ENCODE measurements at regions not wholly inside any gene's neighbourhood (a gene's known extent, or its start where the extent isn't known, plus 50 kb on each side); places are given as distances from the start of the nearest gene placed in this dataset.

DNA sequence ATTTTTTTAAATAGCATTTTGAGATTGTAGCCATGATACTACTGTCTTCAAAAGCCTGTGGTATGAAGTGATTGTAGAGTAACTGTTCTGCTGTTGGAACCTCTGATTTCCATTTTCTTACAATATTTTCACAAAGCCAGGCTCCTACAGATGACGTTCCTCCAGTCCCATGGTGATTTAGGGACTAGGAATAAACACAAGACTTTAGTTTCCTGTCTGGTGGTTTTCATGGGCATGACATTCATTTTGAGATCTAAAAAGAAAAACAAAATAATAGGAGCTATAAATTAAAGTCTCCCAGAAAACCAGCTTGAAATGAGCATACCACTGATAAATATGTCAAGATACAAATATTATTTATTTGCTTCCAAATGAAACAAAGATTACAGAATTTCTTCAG, 1223.5 kb upstream of the CELF4 start:
- no peaks in the 10 kb centered on the region for H3K27me3 ChIP-seq (replicated peaks in 1 of 2; ENCODE audit: control insufficient read depth in 2 of 2, insufficient read depth in 2 of 2, low read length in 1 of 2)
- BruUV-seq (replicated peaks): no TSS peak
- FAIRE-seq: no peak

GRCh38 chr18:38786906-38787305, 1221.3 kb upstream of the CELF4 start:
- 90% methylated on average over 1 of the region's 1 CpG for WGBS (ENCODE audit: insufficient coverage, insufficient replicate concordance, low lambda C conversion rate, missing lambda C conversion rate)
- SMC1A ChIA-PET (ENCODE audit: uncharacterized antibody, unreplicated experiment): no interaction called here
- in situ Hi-C loops (cut with MboI) (no loop called here), intact Hi-C loops (cut with micrococcal nuclease; ENCODE audit: unreplicated experiment) (no loop called here)
- Histone ChIP-seq H3K27ac (ENCODE audit: control insufficient read depth, insufficient read depth) (no peak overlapping the region), H4K20me1 (ENCODE audit: control insufficient read depth, insufficient read depth) (no peaks in the 10 kb centered on the region), H3K4me2 (ENCODE audit: control insufficient read depth, insufficient read depth) (no peak overlapping the region), H2AFZ (ENCODE audit: control insufficient read depth, low read depth, low read length) (no peak overlapping the region), H3K27me3 (replicated peaks in 1 of 2; ENCODE audit: control insufficient read depth in 2 of 2, insufficient read depth in 2 of 2, low read length in 1 of 2) (no peaks in the 10 kb centered on the region), H3K4me3 (no peak overlapping the region), H3K4me1 (ENCODE audit: control insufficient read depth, insufficient read depth, low read length) (no peaks in the 10 kb centered on the region), H3K79me2 (ENCODE audit: control insufficient read depth, insufficient read depth, low read length) (no peaks in the 10 kb centered on the region), H3K9ac (ENCODE audit: control insufficient read depth, insufficient read depth, low read length) (no peak overlapping the region), H3K9me3 (replicated peaks; ENCODE audit: control insufficient read depth, insufficient read depth, low read length) (no peaks in the 10 kb centered on the region), H3K36me3 (ENCODE audit: control insufficient read depth in 2 of 2, insufficient read depth in 2 of 2, low read length in 1 of 2) (no peaks in the 10 kb centered on the region)
- POLR2A ChIA-PET: no interaction called here
- FAIRE-seq (no peak), ATAC-seq (no peak), DNase-seq (ENCODE audit: low read depth, low spot score) (no peak)
- CTCF ChIA-PET: no interaction called here
- no TSS peak for BruUV-seq (replicated peaks)
- RAD21 ChIA-PET (ENCODE audit: unreplicated experiment): no interaction called here
- TF ChIP-seq BRCA1 (IDR thresholded peaks at IDR 0.05; ENCODE audit: low read depth, low read length) (no peak), POLR2A (IDR thresholded peaks at IDR 0.05; ENCODE audit: low read depth, low read length) (no peak), PRDM15 (CRISPR knock-in tag; IDR thresholded peaks at IDR 0.05) (no peak), ATF3 (IDR thresholded peaks at IDR 0.05; ENCODE audit: borderline replicate concordance, extremely low read depth, low read depth, low read length) (no peak), E2F4 (IDR thresholded peaks at IDR 0.05; ENCODE audit: low read depth, low read length) (no peak), WRNIP1 (IDR thresholded peaks at IDR 0.05; ENCODE audit: borderline replicate concordance, low read depth, low read length) (no peak), FOS (IDR thresholded peaks at IDR 0.05; ENCODE audit: borderline replicate concordance, extremely low read depth, insufficient read length) (no peak), NRF1 (conservative IDR thresholded peaks at IDR 0.05; ENCODE audit: low read depth, low read length) (no peak), SMARCA5 (IDR thresholded peaks at IDR 0.05) (no peak), NFIC (IDR thresholded peaks at IDR 0.05; ENCODE audit: low read depth, low read length) (no peak)

More for the DNA sequence above, 1223.5 kb upstream of the CELF4 start:
- H3K79me2 ChIP-seq (ENCODE audit: control insufficient read depth, insufficient read depth, low read length): no peaks in the 10 kb centered on the region
- H3K27ac ChIP-seq (ENCODE audit: control insufficient read depth, insufficient read depth): no peak overlapping the region
- intact Hi-C loops (cut with micrococcal nuclease; ENCODE audit: unreplicated experiment): no loop called here
- H3K9me3 ChIP-seq (replicated peaks; ENCODE audit: control insufficient read depth, insufficient read depth, low read length): no peaks in the 10 kb centered on the region
- no peaks in the 10 kb centered on the region for H3K36me3 ChIP-seq (ENCODE audit: control insufficient read depth in 2 of 2, insufficient read depth in 2 of 2, low read length in 1 of 2)
- H3K4me1 ChIP-seq (ENCODE audit: control insufficient read depth, insufficient read depth, low read length): no peaks in the 10 kb centered on the region
- no peak overlapping the region for H3K4me3 ChIP-seq
- SMC1A ChIA-PET (ENCODE audit: uncharacterized antibody, unreplicated experiment): no interaction called here
- ATAC-seq (no peak), DNase-seq (ENCODE audit: low read depth, low spot score) (no peak)
- WGBS (ENCODE audit: insufficient coverage, insufficient replicate concordance, low lambda C conversion rate, missing lambda C conversion rate): 0% methylated on average over 1 of the region's 1 CpG
- POLR2A ChIA-PET: no interaction called here
- TF ChIP-seq, protein P1, sequence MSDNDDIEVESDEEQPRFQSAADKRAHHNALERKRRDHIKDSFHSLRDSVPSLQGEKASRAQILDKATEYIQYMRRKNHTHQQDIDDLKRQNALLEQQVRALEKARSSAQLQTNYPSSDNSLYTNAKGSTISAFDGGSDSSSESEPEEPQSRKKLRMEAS (IDR thresholded peaks at IDR 0.05; ENCODE audit: low read depth, low read length): no peak
- TF ChIP-seq TCF12 (IDR thresholded peaks at IDR 0.05; ENCODE audit: low read depth, low read length) (no peak), NFXL1 (IDR thresholded peaks at IDR 0.05; ENCODE audit: borderline replicate concordance) (no peak), ASH2L (IDR thresholded peaks at IDR 0.05; ENCODE audit: borderline replicate concordance, low read depth) (no peak), CBFB (IDR thresholded peaks at IDR 0.05; ENCODE audit: low read depth) (no peak)
- no peak overlapping the region for H3K9ac ChIP-seq (ENCODE audit: control insufficient read depth, insufficient read depth, low read length)
- H2AFZ ChIP-seq (ENCODE audit: control insufficient read depth, low read depth, low read length): no peak overlapping the region
- H3K4me2 ChIP-seq (ENCODE audit: control insufficient read depth, insufficient read depth): no peak overlapping the region
- H4K20me1 ChIP-seq (ENCODE audit: control insufficient read depth, insufficient read depth): no peaks in the 10 kb centered on the region
- RAD21 ChIA-PET (ENCODE audit: unreplicated experiment): no interaction called here
- CTCF ChIA-PET: interaction anchor here (1.0 to 1.3 kb wide), 3 partner anchors 15 to 243 kb away, joined by 3 to 4 read pairs (median 3); no protein-coding TSS in a partner anchor
- in situ Hi-C loops (cut with MboI): no loop called here

Measured in GM12878 (cell line).